VCaP (cell line): ENCODE measurements at regions not wholly inside any gene's neighbourhood (a gene's known extent, or its start where the extent isn't known, plus 50 kb on each side); places are given as distances from the start of the nearest gene placed in this dataset.
"Not testable (repeated sequence)": the region's sequence is repeated elsewhere in the genome, so short reads cannot be mapped to it uniquely, and the experiment has no call there.

Experiments used
- H3K27ac ChIP-seq: fragments of 450-650 bp; 2 replicates; pipeline ENCODE4 v1.5.1; 2017
- CTCF ChIP-seq: fragments of 450-650 bp; conservative IDR thresholded peaks from 2 replicates; pipeline ENCODE4 v1.5.1; 2017; ENCODE audit warnings: mild to moderate bottlenecking, moderate library complexity

GRCh38 chr19:29001597-29002245 is 211.2 kb downstream of the UQCRFS1 start:
- TF ChIP-seq CTCF: no peak
- H3K27ac ChIP-seq: no peak overlapping the region

- no peak overlapping the region for H3K27ac ChIP-seq
- TF ChIP-seq CTCF: no peak
Observed at GRCh38 chr19:29001141-29001581, 211.8 kb downstream of the UQCRFS1 start.

DNA sequence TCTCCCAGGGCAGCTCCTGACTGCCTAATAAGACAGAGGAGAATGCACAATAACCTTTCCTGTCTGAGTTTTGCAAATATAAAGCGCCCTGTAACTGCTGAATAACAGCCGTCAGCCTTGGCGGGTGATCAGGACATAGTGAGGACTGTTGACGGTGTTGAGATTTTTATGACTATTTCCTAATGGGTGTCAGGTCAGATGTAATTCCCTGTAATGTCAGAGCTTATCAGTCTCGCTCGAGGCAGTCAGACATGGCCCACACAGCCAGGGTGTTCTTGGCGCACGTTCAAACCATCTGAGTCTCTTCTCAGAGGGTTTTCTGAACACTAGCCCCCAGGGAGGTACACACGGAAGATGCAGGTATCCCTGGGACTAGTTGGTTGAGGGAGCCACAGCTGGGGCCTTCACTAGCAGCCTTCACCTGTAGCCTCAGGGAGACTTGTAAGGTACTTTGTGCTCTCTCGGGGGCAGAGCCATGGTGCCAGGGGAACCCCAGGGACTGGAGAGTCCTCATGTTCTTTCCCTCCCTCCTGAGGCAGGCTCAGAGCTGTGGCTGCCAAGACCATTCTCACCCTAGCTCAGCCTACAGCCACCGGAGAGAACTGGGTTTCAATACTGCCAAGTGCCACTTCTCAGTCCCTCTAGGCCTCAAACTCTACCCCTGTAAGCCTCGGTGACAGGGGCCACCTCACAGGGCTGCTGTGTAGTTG is 213.1 kb downstream of the UQCRFS1 start:
- H3K27ac ChIP-seq: no peak overlapping the region

DNA sequence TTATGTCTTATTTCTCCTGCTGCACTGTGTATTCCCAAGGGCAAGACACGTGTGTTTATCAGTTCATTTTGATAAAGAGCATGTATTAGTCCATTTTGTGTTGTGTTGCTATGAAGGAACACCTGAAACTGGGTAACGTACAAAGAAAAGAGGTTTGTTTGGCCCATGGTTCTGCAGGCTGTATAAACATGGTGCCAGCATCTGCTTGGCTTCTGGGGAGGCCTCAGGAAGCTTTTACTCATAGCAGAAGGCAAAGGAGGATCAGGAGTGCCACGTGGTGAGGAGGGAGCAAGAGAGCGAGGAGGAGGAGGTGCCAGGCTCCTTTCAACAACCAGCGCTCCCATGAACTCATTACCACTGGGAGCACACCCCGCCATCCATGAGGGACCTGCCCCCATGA is 214.0 kb downstream of the UQCRFS1 start:
- no peak overlapping the region for H3K27ac ChIP-seq
- no peak for TF ChIP-seq CTCF

More for the DNA sequence above, 213.1 kb downstream of the UQCRFS1 start:
- TF ChIP-seq CTCF: no peak

DNA sequence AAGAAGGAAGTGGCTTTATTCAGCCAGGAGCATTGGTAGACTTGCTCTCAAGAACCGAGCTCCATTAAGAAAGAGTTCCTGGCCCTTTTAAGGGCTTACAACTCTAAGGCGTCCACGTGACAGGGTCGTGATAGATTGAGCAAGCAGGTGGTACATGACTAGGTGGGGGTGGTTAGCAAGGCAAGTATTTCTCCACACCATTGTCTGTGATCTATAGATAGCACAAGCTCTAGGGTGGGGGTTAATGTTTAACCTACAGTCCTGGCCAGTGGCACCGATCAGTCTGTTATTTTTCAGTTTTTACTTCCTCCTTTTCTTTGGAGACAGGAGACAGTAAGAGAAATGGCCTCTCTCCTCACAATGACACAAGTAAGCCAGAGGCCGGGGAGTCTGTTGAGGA is 215.1 kb downstream of the UQCRFS1 start:
- not testable (repeated sequence) for H3K27ac ChIP-seq

GRCh38 chr19:28990522-28990921 is 222.4 kb downstream of the UQCRFS1 start:
- TF ChIP-seq CTCF: no peak
- H3K27ac ChIP-seq: no peak overlapping the region

- no peak for TF ChIP-seq CTCF
- H3K27ac ChIP-seq: no peak overlapping the region
Observed at GRCh38 chr19:28989739-28990138, 223.2 kb downstream of the UQCRFS1 start.

DNA sequence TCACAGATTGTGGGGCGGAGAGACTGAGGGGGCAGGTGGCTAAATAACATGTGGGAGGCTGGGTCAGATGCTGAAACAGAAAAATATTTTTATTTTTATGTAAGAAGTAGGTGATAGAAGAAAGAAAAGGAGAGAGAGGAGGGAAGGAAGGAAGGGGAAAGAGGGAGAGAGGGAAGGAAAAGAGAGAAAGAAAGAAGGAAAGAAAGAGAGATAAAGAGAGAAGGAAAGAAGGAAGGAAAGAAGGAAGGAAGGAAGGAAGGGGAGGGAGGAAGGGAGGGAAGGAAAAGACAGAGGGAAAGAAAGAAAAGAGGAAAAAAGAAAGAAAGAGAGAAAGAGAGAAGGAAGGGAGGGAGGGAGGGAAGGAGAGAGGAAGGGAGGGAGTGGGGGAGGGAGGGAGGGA is 224.9 kb downstream of the UQCRFS1 start:
- TF ChIP-seq CTCF: no peak
- no peak overlapping the region for H3K27ac ChIP-seq
